Psoas muscle (tissue), 7 donors: ENCODE measurements at regions not wholly inside any gene's neighbourhood (a gene's known extent, or its start where the extent isn't known, plus 50 kb on each side); places are given as distances from the start of the nearest gene placed in this dataset.

Experiments used
- ATAC-seq, 4 donors: fragments of 200-7000 bp; cut with Tn5 transposase; one replicate each; pipeline ENCODE4 v1.9.1; 2020; ENCODE audit warnings: moderate library complexity in 3 of 4, mild to moderate bottlenecking in 2 of 4
- DNase-seq, 2 donors: peaks; one replicate each; pipeline ENCODE4 v3.0.0-alpha.2; 2020
- H3K27ac ChIP-seq: fragments of 200-600 bp; one replicate; pipeline ENCODE4 v1.8.0; 2022
- H3K27me3 ChIP-seq, 3 donors: fragments of 200-600 bp in 1 of 3; one replicate each; pipeline versions ENCODE4 v1.6.1 to v1.8.0; 2013 to 2022; ENCODE audit warnings: low read length in 2 of 3, mild to moderate bottlenecking in 2 of 3, moderate library complexity in 1 of 3; ENCODE audit not compliant: insufficient read depth in 3 of 3
- H3K36me3 ChIP-seq, 2 donors: fragments of 200-600 bp in 1 of 2; one replicate each; pipeline versions ENCODE4 v1.6.1 to v1.8.0; 2013 to 2022; ENCODE audit warnings: low read depth in 1 of 2, mild to moderate bottlenecking in 1 of 2, moderate library complexity in 1 of 2; ENCODE audit not compliant: insufficient read depth in 1 of 2
- H3K4me1 ChIP-seq: fragments of 200-600 bp; one replicate; pipeline ENCODE4 v1.8.0; 2022
- H3K4me3 ChIP-seq: fragments of 200-600 bp; one replicate; pipeline ENCODE4 v1.8.0; 2022; ENCODE audit warnings: mild to moderate bottlenecking
- H3K9me3 ChIP-seq: fragments of 200-600 bp; one replicate; pipeline ENCODE4 v1.8.0; 2022
- CTCF ChIP-seq: fragments of 200-600 bp; IDR thresholded peaks from one replicate; pipeline ENCODE4 v1.8.0; 2022; ENCODE audit warnings: antibody characterized with exemption
- WGBS, 3 donors: extraction: QIAGEN DNeasy Blood & Tissue Kit; methylation state at CpG; one replicate each; pipeline versions ENCODE4 v1.1.6 to v1.1.7; 2013; 5-methylcytosine and 5-hydroxymethylcytosine counted together
- intact Hi-C, 2 donors: fragments of 100-400 bp; cut with DNase I; formaldehyde crosslinking; loops; one replicate each; pipeline versions ENCODE4 v1.11.0 to v1.14.2; 2022
- donor health status: healthy with polysubstance abuse.
- donor health status: DM: no; HTN: no; CAD: no; lungs with moderate emphysema.
- donor health status: Bipolar disorder and iron deficiency.
- donor health status: healthy.
- donor health status: DM: yes; HTN: yes; CAD: no.
- donor health status: DM: no; HTN: no; CAD: no.
- donor health status: DM: yes; HTN: yes; CAD: no.

GRCh38 chr5:168126606-168127005 is 164.8 kb upstream of the WWC1 start:
- Histone ChIP-seq H3K27me3 (no peaks in the 10 kb centered on the region), H3K9me3 (no peaks in the 10 kb centered on the region), H3K27ac (no peak overlapping the region), H3K4me3 (no peak overlapping the region), H3K4me1 (no peaks in the 10 kb centered on the region), H3K36me3 (no peaks in the 10 kb centered on the region)
- WGBS, 3 donors = 91 to 93% (median 93%) methylated on average over 15 of the region's 15 CpGs
- ATAC-seq = no peak
- intact Hi-C loops = no loop called here
- TF ChIP-seq CTCF = no peak
- no peak for DNase-seq

DNA sequence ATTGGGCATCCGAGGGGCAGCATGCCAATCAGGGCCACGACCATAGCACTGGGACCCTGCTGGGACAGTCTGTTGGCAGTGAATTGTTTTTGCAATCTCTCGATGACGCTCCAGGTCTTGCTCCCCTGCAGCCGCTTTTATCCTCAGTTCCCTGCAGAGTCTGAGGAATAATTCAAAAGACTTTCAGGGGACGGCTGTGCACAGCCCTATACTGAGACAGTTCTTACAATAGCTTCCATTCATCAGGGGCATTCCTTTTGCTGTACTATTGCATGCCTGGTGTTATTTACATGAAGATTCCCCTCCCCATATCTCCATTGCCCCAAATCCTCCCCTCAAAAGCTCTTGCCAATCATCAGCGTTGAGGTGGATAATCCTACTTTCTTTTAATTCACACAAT is 163.3 kb upstream of the WWC1 start:
- Histone ChIP-seq H3K36me3 (no peaks in the 10 kb centered on the region), H3K9me3 (no peaks in the 10 kb centered on the region), H3K27ac (no peak overlapping the region), H3K4me3 (no peak overlapping the region), H3K4me1 (no peaks in the 10 kb centered on the region), H3K27me3 (no peaks in the 10 kb centered on the region)
- DNase-seq (no peak), ATAC-seq (no peak)
- no peak for TF ChIP-seq CTCF
- intact Hi-C loops = no loop called here
- WGBS, 3 donors = 42 to 52% (median 45%) methylated on average over 7 of the region's 7 CpGs

DNA sequence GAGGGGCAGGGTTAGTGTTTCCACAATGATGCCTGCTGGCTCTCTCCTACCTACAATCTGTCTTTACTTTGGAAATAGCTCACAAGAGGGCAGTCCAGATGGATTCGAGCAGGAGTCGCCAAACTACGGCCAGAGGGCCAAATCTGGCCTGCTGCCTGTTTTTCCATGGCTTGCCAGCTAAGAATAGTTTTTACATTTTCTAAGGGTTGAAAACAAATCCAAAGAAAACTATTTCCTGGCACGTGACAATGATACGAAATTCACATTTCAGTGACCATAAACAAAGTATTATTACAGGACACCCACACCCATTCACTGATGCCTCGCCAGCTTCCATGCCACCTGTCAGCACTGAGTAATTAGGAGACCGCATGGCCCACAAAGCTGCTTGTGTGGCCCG is 162.9 kb upstream of the WWC1 start:
- 18 to 23% (median 20%) methylated on average over 8 of the region's 8 CpGs for WGBS, 3 donors
- ATAC-seq = no peak
- H3K27ac ChIP-seq = no peak overlapping the region

DNA sequence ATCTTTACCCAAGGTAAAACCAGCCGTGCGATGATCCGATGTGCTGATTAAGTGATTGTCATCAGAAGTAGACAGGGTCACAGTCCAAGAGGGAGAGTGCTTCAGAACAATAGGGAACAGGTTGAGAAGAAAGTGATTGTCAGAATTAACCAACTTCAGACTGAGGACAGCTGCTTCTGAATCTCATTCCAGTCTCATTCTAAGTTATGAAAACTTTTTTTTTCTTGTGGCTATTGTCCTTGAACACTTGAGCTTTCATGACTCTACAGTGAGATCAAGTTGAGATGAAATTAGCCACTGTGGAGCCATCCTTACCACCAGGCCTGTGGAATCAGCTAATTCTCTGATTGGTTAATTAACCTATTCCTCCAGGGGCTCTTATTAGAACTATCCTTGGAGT is 159.9 kb upstream of the WWC1 start:
- no peak overlapping the region for H3K27ac ChIP-seq
- H3K9me3 ChIP-seq = no peaks in the 10 kb centered on the region
- ATAC-seq = no peak
- no peaks in the 10 kb centered on the region for H3K36me3 ChIP-seq
- H3K27me3 ChIP-seq = no peaks in the 10 kb centered on the region
- H3K4me3 ChIP-seq = no peak overlapping the region
- TF ChIP-seq CTCF = no peak
- no peaks in the 10 kb centered on the region for H3K4me1 ChIP-seq
- 88 to 94% (median 89%) methylated on average over 3 of the region's 3 CpGs for WGBS, 3 donors
- DNase-seq = no peak
- intact Hi-C loops = no loop called here

More for the DNA sequence above, 162.9 kb upstream of the WWC1 start:
- no peaks in the 10 kb centered on the region for H3K27me3 ChIP-seq
- no peaks in the 10 kb centered on the region for H3K36me3 ChIP-seq
- no peaks in the 10 kb centered on the region for H3K4me1 ChIP-seq
- H3K4me3 ChIP-seq = no peak overlapping the region
- no peak for DNase-seq
- TF ChIP-seq CTCF = no peak
- H3K9me3 ChIP-seq = no peaks in the 10 kb centered on the region
- intact Hi-C loops = no loop called here

- Histone ChIP-seq H3K9me3 (no peaks in the 10 kb centered on the region), H3K4me3 (no peak overlapping the region), H3K27ac (no peak overlapping the region), H3K27me3 (no peaks in the 10 kb centered on the region), H3K36me3 (no peaks in the 10 kb centered on the region), H3K4me1 (no peaks in the 10 kb centered on the region)
- no peak for DNase-seq
- 76 to 87% (median 81%) methylated on average over 3 of the region's 3 CpGs for WGBS, 3 donors
- intact Hi-C loops = no loop called here
- no peak for TF ChIP-seq CTCF
- no peak for ATAC-seq
Observed at GRCh38 chr5:168132241-168132641, 159.2 kb upstream of the WWC1 start.
